HG03064 (cell line): ENCODE measurements at regions not wholly inside any gene's neighbourhood (a gene's known extent, or its start where the extent isn't known, plus 50 kb on each side); places are given as distances from the start of the nearest gene placed in this dataset.

Experiments
- ATAC-seq: cut with Tn5 transposase; IDR thresholded peaks from one replicate; pipeline ENCODE4 v1.9.1; 2021; ENCODE audit warnings: low read depth; ENCODE audit not compliant: unreplicated experiment

DNA sequence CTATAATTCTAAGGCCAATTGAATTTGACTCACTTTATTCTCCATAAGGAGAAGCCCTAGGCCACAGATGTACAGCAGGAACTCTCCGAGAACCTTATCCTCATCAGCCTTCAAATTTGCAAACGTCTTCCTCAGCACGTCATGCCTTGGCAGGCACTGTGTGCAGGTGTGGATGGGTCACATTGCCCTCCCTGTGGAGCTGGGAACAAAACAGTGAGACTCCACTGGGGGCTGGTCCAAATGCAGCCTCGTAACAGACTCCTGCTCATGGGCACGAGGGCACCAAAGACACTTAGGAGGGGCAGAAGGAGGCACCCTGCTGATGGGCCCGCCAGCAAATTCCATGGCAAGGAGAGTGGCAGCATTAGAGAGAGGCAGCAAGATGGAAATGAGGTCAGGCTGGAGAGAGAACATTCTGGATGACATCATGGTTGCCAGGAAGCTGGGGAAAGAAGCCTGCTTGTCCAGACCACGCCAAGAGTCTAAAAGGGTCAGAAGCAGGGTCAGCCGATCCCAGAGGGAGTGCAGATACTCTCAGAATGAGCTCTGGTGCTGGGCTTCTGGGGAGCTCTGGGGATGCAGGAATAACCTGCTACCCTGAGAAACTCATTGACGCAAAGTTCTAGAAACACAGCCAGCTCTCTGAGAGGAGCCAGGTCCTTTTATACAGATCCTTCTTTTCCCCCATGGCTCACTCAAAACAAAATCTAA lies 242.2 kb downstream of the B3GLCT start:
- no peak for ATAC-seq

- ATAC-seq = no peak
These were observed 242.8 kb downstream of the B3GLCT start for GRCh38 chr13:31442571-31442970.

GRCh38 chr13:31444266-31444856 lies 244.6 kb downstream of the B3GLCT start:
- ATAC-seq = no peak

GRCh38 chr13:31452525-31452924 lies 252.8 kb downstream of the B3GLCT start:
- ATAC-seq = no peak

DNA sequence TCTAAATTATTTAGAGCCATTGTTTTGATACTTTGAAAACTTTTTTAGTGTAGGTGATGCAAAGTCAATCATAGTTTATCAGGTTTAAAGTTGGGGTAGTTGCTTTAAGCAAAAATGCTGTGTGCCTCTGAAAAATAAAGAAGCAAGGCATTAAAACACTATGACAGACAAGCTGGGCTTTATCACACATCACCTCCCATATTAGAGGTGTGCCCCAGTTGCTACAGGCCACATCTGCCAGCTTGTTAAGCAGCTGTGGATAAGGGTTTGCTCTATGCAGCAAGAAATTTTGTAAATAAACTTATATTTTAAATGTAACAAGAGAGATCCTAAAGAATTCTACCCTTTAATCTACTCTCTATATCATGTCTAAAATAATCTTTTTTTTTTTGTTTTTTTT lies 255.8 kb downstream of the B3GLCT start:
- ATAC-seq = no peak

DNA sequence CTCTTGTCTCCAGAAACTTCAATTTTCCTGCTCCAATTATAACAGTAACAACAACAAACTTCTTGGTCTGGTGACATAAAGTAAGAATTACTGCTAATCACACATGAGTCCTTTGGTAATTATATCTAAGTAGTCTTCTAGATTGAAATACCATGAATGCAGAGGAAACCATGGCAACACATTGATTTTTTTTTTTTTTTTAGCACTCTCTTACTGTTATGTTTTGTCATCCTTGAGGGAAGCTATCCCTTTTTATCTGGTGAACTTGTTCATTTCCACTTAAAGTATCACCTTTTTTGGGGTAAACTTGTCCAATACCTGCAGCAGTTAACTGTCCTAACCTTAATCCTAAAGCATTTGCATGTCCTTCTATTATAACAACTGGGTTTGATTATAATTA lies 256.3 kb downstream of the B3GLCT start:
- ATAC-seq = no peak

DNA sequence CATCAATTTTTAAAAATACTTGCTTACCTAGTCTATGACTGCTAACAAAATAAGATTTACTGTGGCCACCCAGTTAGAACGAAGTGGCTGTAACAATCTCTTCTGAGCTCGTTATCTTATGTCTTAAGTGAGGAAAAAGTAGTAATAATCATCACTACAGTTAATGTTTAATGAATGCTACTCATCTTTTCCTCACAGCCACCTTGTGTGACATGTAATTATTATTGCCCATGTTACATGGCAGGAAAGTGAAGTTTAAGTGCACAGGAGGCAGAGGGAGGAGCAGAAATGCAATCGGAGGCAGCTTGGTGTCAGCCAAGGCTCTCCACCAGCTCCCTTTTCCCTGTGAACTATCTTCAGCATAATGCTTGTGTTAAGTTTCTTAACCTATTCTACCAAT lies 260.3 kb downstream of the B3GLCT start:
- ATAC-seq = no peak

DNA sequence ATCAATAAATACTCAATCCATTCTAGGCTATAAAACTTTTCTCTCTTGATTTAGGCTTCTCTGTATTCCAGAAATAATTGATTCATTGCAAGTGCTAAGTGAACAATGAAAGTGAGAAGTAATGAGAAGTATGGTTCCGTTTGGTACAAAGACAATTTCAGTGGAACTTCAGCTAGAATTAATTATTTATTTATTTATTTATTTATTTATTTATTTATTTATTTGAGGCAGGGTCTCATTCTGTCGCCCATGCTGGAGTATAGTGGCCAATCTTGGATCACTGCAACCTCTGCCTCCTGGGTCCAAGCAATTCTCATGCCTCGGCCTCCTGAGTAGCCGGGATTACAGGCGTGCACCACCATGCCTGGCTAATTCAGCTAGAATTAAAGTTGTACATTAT lies 262.1 kb downstream of the B3GLCT start:
- ATAC-seq = no peak

DNA sequence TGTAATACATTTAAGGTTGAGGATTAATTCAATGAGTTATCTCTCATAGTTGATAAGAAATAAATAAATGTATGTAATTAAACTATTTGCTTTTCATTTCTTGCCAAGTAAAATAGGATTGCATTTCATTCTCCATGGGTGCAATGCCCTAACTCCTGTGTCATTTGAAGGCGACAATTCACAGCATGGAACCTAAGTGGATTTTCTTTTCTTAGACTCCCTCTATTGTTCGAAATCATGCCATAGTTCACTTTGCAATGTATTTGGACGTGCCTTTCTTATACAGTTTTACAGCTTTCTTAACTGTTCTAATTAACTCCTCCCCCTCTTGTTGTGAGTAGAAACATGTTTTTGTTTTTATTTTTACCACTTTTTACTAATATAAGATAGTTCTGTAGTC lies 263.0 kb downstream of the B3GLCT start:
- no peak for ATAC-seq

DNA sequence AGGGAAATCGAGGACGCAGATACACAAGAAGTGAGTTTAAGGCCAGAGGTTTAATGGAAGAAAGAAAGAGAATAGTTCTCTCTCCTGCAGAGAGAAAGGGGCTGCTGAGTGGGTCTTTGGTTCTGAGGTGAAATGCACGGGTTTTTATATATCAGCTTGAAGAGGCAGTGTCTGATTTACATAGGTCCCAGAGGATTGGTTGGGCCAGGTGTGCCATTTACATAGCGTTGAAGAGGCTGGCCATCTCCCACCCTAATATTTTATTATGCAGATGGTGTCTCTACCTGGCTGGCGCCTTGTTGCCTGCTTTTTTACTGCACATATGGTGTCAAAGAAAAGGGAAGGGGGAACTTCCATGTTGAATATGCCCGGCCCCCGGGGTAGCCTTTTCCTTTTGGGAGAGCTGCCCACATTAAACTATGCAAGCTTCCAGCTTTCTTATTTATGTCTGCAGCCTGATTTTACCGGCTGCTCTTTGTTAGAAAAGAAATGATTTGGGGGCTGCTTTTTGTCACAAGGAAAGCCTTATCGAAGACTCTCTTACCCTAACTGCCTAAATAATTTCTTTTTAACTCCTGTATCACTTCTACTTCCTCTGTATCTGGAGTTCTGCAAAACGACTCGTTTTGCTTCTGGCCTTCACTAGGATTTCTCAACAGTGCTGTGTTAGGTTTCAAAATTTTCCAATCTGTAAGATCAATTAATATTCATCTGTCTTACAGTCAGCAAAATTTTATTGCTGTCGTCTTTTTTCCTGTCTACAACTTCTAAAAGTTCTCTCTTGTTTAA lies 268.5 kb downstream of the B3GLCT start:
- no peak for ATAC-seq

DNA sequence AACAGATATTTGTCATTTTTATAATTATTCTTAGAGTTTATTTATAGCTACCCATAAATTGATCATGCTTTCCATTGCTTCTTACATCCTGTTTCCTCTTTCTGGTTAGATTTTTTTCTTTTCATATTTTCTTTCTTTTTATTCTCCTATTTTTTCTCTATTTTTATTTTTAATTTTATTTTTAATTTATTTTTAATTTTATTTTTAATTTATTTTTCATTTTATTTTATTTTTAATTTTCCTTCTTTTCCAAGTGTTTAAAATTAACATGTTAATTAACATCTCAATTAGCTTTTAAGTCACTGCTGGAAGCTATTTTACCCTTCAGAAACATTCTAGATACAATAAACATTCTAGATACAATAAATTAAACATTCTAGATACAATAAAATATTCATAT lies 269.6 kb downstream of the B3GLCT start:
- ATAC-seq = no peak

GRCh38 chr13:31476266-31476665 lies 263.1 kb upstream of the RXFP2 start:
- ATAC-seq = no peak

- no peak for ATAC-seq
These were observed 262.6 kb upstream of the RXFP2 start for GRCh38 chr13:31476753-31477152.

GRCh38 chr13:31477961-31478360 lies 261.4 kb upstream of the RXFP2 start:
- ATAC-seq = no peak

DNA sequence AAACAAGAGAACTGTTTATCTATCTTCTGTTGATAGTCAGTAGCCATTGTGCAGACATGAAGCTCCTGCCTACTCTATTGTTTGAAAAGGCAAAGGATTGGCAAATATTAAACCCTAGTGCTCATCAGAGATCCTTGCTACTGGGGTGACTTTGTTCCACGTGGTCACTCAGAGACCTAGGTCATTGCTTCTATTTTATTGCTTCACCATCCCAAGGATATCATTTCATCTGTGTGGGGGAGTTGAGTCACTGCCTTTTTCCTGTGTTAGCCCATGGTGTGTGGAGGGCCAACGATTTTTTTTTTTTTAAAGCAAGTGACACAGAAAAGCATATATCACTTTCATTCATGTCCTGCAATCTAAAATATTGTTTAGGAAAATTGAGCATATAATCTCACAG lies 254.1 kb upstream of the RXFP2 start:
- ATAC-seq = no peak

GRCh38 chr13:31485651-31486051 lies 253.7 kb upstream of the RXFP2 start:
- ATAC-seq = no peak

GRCh38 chr13:31495336-31495735 lies 244.0 kb upstream of the RXFP2 start:
- no peak for ATAC-seq

- ATAC-seq = no peak
These were observed 240.1 kb upstream of the RXFP2 start for GRCh38 chr13:31499274-31499673.

GRCh38 chr13:31503626-31504025 lies 235.7 kb upstream of the RXFP2 start:
- ATAC-seq = no peak

GRCh38 chr13:31504918-31505317 lies 234.4 kb upstream of the RXFP2 start:
- ATAC-seq = no peak

DNA sequence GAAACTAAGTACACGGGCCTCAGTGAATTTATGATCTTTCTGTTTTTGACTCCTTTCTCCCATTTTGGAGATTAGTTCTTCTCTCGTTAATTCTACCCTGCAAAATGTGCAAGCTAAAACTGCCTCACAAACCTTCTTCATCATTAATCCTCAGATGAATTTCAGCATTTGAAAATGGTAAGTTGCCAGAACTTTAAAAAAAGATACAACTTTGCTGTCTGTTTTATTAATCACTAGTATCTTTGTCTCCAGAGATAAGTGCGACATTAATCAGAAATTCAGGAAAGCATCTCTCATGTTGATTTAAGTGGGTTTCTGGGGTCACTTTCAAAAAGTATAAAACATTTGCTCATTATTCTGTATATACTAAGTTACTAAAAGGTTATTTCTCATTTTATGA lies 227.0 kb upstream of the RXFP2 start:
- no peak for ATAC-seq

DNA sequence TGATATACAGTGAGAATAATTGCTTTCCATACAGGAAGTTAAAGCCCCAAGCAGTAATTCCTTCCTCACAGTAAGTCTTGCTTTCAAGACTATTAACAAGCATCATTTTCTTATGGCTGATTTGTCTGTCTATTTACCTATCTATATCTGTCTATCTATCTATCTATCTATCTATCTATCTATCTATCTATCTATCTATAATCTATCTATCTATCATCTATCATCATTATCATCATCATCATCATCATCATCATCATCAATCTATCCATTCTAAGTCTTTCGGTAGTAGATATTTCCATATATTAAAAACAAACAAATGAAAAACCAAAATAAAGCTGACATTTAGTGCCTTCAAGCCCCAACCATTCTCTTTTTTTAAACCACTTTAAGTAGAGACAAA lies 224.4 kb upstream of the RXFP2 start:
- ATAC-seq = no peak
